GM12801 (cell line): ENCODE measurements at regions not wholly inside any gene's neighbourhood (a gene's known extent, or its start where the extent isn't known, plus 50 kb on each side); places are given as distances from the start of the nearest gene placed in this dataset.

Source experiments
- CTCF ChIP-seq: IDR thresholded peaks from one replicate; pipeline ENCODE4 v1.5.1; 2011; ENCODE audit warnings: control low read depth; ENCODE audit not compliant: insufficient read length; ENCODE audit errors: extremely low read depth

- TF ChIP-seq CTCF: no peak
Measured at GRCh38 chr12:13336216-13336615, 139.7 kb downstream of the EMP1 start.

- TF ChIP-seq CTCF: no peak
Measured at GRCh38 chr12:13328535-13328934, 132.0 kb downstream of the EMP1 start.

- TF ChIP-seq CTCF: no peak
Measured at GRCh38 chr12:13326076-13326475, 129.6 kb downstream of the EMP1 start.

- no peak for TF ChIP-seq CTCF
Measured at GRCh38 chr12:13318231-13319015, 121.9 kb downstream of the EMP1 start.

- no peak for TF ChIP-seq CTCF
Measured at GRCh38 chr12:13316587-13317246, 120.2 kb downstream of the EMP1 start.

- no peak for TF ChIP-seq CTCF
Measured at GRCh38 chr12:13313886-13314285, 117.4 kb downstream of the EMP1 start.

- no peak for TF ChIP-seq CTCF
Measured at GRCh38 chr12:13311551-13311950, 115.0 kb downstream of the EMP1 start.
